Fibroblast of the aortic adventitia (primary cell): ENCODE measurements at regions not wholly inside any gene's neighbourhood (a gene's known extent, or its start where the extent isn't known, plus 50 kb on each side); places are given as distances from the start of the nearest gene placed in this dataset.

Experiments used
- DNase-seq: peaks from one replicate; pipeline ENCODE4 v3.0.0-alpha.2; 2010; ENCODE audit warnings: low read depth
- H3K4me3 ChIP-seq: 2 replicates; pipeline ENCODE4 v1.5.1; 2011; ENCODE audit warnings: low read depth, mild to moderate bottlenecking, control low read depth, low read length, moderate library complexity
- CTCF ChIP-seq: IDR thresholded peaks from 2 replicates; pipeline ENCODE4 v1.5.1; 2011; ENCODE audit warnings: mild to moderate bottlenecking, low read length, control low read depth, inconsistent platforms; ENCODE audit not compliant: insufficient read depth

- TF ChIP-seq CTCF, result no peak
- H3K4me3 ChIP-seq, result no peak overlapping the region
- DNase-seq, result no peak
These were observed 196.1 kb downstream of the TTC6 start for GRCh38 chr14:37791384-37792036.

DNA sequence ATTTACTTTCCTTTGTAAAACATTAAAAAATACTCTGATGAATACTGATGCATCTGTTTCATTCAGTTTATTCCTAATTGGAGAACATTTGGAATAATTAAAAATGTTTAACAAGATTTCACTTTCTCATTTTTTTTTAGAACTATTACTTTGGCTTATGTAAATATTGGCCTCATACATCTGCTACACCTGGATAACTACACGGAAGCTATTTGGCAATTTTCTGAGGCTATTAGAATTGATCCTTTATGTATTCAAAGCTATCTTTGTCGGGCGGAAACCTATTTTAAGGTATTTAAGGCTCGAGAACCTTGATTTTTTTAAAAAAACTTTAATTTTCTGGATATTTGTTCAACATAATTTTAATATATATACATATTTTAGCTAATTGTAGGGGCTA, 196.7 kb downstream of the TTC6 start:
- no peak for DNase-seq
- H3K4me3 ChIP-seq, result no peak overlapping the region
- TF ChIP-seq CTCF, result no peak

- no peak for DNase-seq
- no peak for TF ChIP-seq CTCF
- H3K4me3 ChIP-seq, result no peak overlapping the region
These were observed 201.4 kb downstream of the TTC6 start for GRCh38 chr14:37796703-37797416.

DNA sequence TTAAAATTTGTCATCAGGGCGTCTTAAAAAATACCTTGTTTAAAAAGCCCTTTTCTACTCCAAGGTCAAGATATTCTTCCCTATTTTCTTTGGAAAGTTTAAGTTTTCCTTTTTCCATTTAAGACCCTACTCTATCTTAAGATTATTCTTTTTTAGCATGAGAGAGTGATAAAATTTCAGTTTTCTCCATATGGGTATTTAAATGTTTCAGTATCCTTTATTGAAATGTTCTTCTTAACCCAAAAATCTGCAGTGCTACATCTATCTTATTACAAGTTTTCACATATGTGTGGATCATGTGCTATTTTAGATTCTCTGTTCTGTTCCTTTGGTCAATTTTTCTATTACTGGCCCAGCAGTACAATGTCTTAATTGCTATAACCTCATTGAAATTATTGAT, 202.2 kb downstream of the TTC6 start:
- no peak for TF ChIP-seq CTCF
- no peak overlapping the region for H3K4me3 ChIP-seq
- no peak for DNase-seq

DNA sequence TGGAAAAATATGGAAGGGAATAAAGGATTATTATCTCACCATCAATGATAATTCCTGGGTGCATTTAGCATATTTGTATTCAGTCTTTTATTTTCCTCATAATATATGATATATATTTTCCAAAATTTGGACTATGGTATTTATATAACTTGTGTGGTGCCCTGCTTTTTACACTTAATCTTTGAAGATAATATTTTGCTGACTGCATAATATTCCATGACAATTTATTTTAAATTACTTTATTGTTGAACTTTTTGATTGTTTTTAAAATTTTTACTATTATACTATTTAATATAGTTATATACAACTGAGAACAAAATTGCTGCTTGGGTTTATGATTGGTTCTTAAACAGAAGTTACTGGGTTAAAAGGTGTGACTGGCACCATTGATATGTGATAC, 212.3 kb downstream of the TTC6 start:
- no peak for TF ChIP-seq CTCF
- no peak overlapping the region for H3K4me3 ChIP-seq
- DNase-seq, result no peak

DNA sequence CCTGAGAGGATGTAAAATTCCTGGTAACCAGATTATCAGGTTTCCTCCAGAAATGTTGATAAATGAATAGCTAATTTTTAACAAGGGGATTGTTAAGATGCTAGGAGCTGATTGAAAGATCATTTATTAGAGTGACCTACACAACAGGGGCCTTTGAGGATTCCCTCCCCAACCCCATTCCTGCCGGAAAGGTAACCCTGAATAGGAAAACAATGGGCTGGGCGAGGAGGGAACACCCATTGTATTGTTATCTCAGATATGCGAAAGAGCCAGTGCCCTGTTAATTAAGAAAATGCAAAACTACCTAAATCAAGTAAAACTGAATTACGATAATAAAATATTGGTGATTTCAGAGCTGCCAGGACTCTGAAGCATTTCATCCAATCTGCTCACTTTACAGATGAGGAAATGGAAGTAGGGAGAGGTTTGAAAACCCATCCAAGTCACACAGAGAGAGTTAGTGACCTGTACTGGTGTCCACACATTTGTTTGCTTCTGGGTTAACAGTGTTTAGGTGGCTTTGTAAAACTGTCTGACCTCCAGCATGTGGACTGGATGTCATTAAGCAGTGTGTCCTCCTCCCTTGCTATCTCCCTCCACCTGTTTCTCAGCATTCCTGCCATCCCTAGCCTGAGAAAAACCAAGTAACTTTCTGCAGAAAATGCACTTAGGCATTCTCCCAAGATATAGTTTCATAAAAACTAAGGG, 214.8 kb downstream of the TTC6 start:
- no peak for DNase-seq
- TF ChIP-seq CTCF, result no peak
- no peak overlapping the region for H3K4me3 ChIP-seq
